Trophoblast cell (in vitro differentiated cells and primary cell): ENCODE measurements at regions not wholly inside any gene's neighbourhood (a gene's known extent, or its start where the extent isn't known, plus 50 kb on each side); places are given as distances from the start of the nearest gene placed in this dataset.

ENCODE experiments used
- DNase-seq, 2 donors: peaks; one replicate each; pipeline ENCODE4 v3.0.0-alpha.2; 2016
- H2AFZ ChIP-seq: 2 replicates; pipeline ENCODE4 v1.6.1; 2013; ENCODE audit warnings: low read length, moderate library complexity, mild to moderate bottlenecking; ENCODE audit not compliant: insufficient read depth, poor library complexity
- H2AK5ac ChIP-seq: 2 replicates; pipeline ENCODE4 v1.6.1; 2013; ENCODE audit warnings: mild to moderate bottlenecking, low read length
- H2BK120ac ChIP-seq: 2 replicates; pipeline ENCODE4 v1.6.1; 2013; ENCODE audit warnings: low read length, mild to moderate bottlenecking, moderate library complexity; ENCODE audit not compliant: insufficient read depth, poor library complexity
- H2BK12ac ChIP-seq: 2 replicates; pipeline ENCODE4 v1.6.1; 2013; ENCODE audit warnings: mild to moderate bottlenecking, low read length, moderate library complexity
- H2BK5ac ChIP-seq: 2 replicates; pipeline ENCODE4 v1.6.1; 2013; ENCODE audit warnings: low read length, low read depth, moderate library complexity, mild to moderate bottlenecking; ENCODE audit not compliant: poor library complexity
- H3K14ac ChIP-seq: 2 replicates; pipeline ENCODE4 v1.6.1; 2013; ENCODE audit warnings: mild to moderate bottlenecking, low read length
- H3K18ac ChIP-seq: 2 replicates; pipeline ENCODE4 v1.6.1; 2013; ENCODE audit warnings: mild to moderate bottlenecking, low read length
- H3K23ac ChIP-seq: 2 replicates; pipeline ENCODE4 v1.6.1; 2013; ENCODE audit warnings: low read length
- H3K27ac ChIP-seq: 2 replicates; pipeline ENCODE4 v1.5.1; 2013; ENCODE audit warnings: low read depth, mild to moderate bottlenecking, inconsistent platforms, low read length, moderate library complexity
- H3K27me3 ChIP-seq: 2 replicates; pipeline ENCODE4 v1.6.1; 2013; ENCODE audit warnings: inconsistent platforms, mild to moderate bottlenecking, low read length, moderate library complexity; ENCODE audit not compliant: insufficient read depth
- H3K36me3 ChIP-seq, 2 experiments: 1 replicate in 1 of 2; 2 replicates in 1 of 2; pipeline ENCODE4 v1.6.1; 2013; ENCODE audit warnings: low read length in 2 of 2, mild to moderate bottlenecking in 2 of 2, moderate library complexity in 1 of 2; ENCODE audit not compliant: insufficient read depth in 2 of 2, control insufficient read depth in 1 of 2
- H3K4ac ChIP-seq: 2 replicates; pipeline ENCODE4 v1.6.1; 2013; ENCODE audit warnings: low read depth, mild to moderate bottlenecking, low read length, moderate library complexity
- H3K4me1 ChIP-seq, 2 experiments: 1 replicate in 1 of 2; 2 replicates in 1 of 2; pipeline ENCODE4 v1.6.1; 2013; ENCODE audit warnings: low read length in 2 of 2, mild to moderate bottlenecking in 2 of 2, moderate library complexity in 1 of 2; ENCODE audit not compliant: insufficient read depth in 2 of 2, control insufficient read depth in 1 of 2
- H3K4me2 ChIP-seq: 2 replicates; pipeline ENCODE4 v1.6.1; 2013; ENCODE audit warnings: inconsistent platforms, mild to moderate bottlenecking, low read length, moderate library complexity
- H3K4me3 ChIP-seq: 2 replicates; pipeline ENCODE4 v1.5.1; 2013; ENCODE audit warnings: mild to moderate bottlenecking, low read depth, low read length, inconsistent platforms
- H3K79me1 ChIP-seq: one replicate; pipeline ENCODE4 v1.6.1; 2013; ENCODE audit warnings: low read length
- H3K79me2 ChIP-seq: 2 replicates; pipeline ENCODE4 v1.6.1; 2013; ENCODE audit warnings: low read length, mild to moderate bottlenecking; ENCODE audit not compliant: control insufficient read depth, insufficient read depth, poor library complexity
- H3K9ac ChIP-seq: 2 replicates; pipeline ENCODE4 v1.6.1; 2013; ENCODE audit warnings: mild to moderate bottlenecking, low read length
- H3K9me3 ChIP-seq: 2 replicates; pipeline ENCODE4 v1.6.1; 2013; ENCODE audit warnings: low read depth, mild to moderate bottlenecking, control low read depth, inconsistent platforms, low read length; ENCODE audit not compliant: insufficient read depth
- H4K12ac ChIP-seq: 2 replicates; pipeline ENCODE4 v1.6.1; 2013; ENCODE audit warnings: low read depth, mild to moderate bottlenecking, low read length, moderate library complexity
- H4K8ac ChIP-seq: 2 replicates; pipeline ENCODE4 v1.6.1; 2013; ENCODE audit warnings: low read depth, mild to moderate bottlenecking, low read length, moderate library complexity
- H4K91ac ChIP-seq: one replicate; pipeline ENCODE4 v1.6.1; 2013; ENCODE audit warnings: low read depth, mild to moderate bottlenecking, low read length, moderate library complexity
- WGBS: extraction: QIAGEN DNeasy Blood & Tissue Kit; methylation state at CpG from one replicate; pipeline ENCODE4 v1.1.7; 2013; ENCODE audit warnings: missing lambda C conversion rate; ENCODE audit not compliant: insufficient read length, insufficient coverage; ENCODE audit errors: extremely low coverage; 5-methylcytosine and 5-hydroxymethylcytosine counted together

- H3K4me2 ChIP-seq, result no peak overlapping the region
- H2BK12ac ChIP-seq, result no peak overlapping the region
- H3K14ac ChIP-seq, result no peak overlapping the region
- WGBS, result no CpG with 5 or more reads among the region's 2 CpGs
- H3K79me2 ChIP-seq, result no peaks in the 10 kb centered on the region
- no peak overlapping the region for H3K9ac ChIP-seq
- no peaks in the 10 kb centered on the region for H3K79me1 ChIP-seq
- no peak overlapping the region for H4K91ac ChIP-seq
- no peak overlapping the region for H2AK5ac ChIP-seq
- H3K36me3 ChIP-seq, result no peaks in the 10 kb centered on the region
- no peak overlapping the region for H3K4ac ChIP-seq
- no peaks in the 10 kb centered on the region for H3K27me3 ChIP-seq
- no peak overlapping the region for H2AFZ ChIP-seq
- no peak overlapping the region for H3K27ac ChIP-seq
- no peak overlapping the region for H4K8ac ChIP-seq
- H3K23ac ChIP-seq, result no peak overlapping the region
- H3K4me3 ChIP-seq, result no peak overlapping the region
- no peaks in the 10 kb centered on the region for H3K4me1 ChIP-seq
- H3K18ac ChIP-seq, result no peak overlapping the region
- H4K12ac ChIP-seq, result no peak overlapping the region
- H2BK120ac ChIP-seq, result no peak overlapping the region
- H2BK5ac ChIP-seq, result no peak overlapping the region
- no peaks in the 10 kb centered on the region for H3K9me3 ChIP-seq
- DNase-seq, result no peak
Observed at GRCh38 chr3:95887114-95887513, 927.3 kb upstream of the EPHA6 start.

- no CpG with 5 or more reads among the region's 2 CpGs for WGBS
Observed at GRCh38 chr3:95894820-95895219, 919.6 kb upstream of the EPHA6 start.

GRCh38 chr3:95899494-95899893 lies 914.9 kb upstream of the EPHA6 start:
- DNase-seq, result no peak

More at GRCh38 chr3:95894820-95895219, 919.6 kb upstream of the EPHA6 start:
- no peak overlapping the region for H2BK120ac ChIP-seq
- no peak overlapping the region for H3K9ac ChIP-seq
- H3K27me3 ChIP-seq, result no peaks in the 10 kb centered on the region
- no peak overlapping the region for H3K4me3 ChIP-seq
- H3K4me1 ChIP-seq, result no peaks in the 10 kb centered on the region
- H2BK12ac ChIP-seq, result no peak overlapping the region
- H2AFZ ChIP-seq, result no peak overlapping the region
- H3K9me3 ChIP-seq, result no peaks in the 10 kb centered on the region
- no peak overlapping the region for H4K12ac ChIP-seq
- no peak overlapping the region for H2AK5ac ChIP-seq
- H3K4me2 ChIP-seq, result no peak overlapping the region
- no peak overlapping the region for H3K4ac ChIP-seq
- no peak overlapping the region for H2BK5ac ChIP-seq
- no peak for DNase-seq
- no peak overlapping the region for H3K18ac ChIP-seq
- no peaks in the 10 kb centered on the region for H3K36me3 ChIP-seq
- H4K91ac ChIP-seq, result no peak overlapping the region
- H4K8ac ChIP-seq, result no peak overlapping the region
- H3K79me2 ChIP-seq, result no peaks in the 10 kb centered on the region
- no peaks in the 10 kb centered on the region for H3K79me1 ChIP-seq
- H3K23ac ChIP-seq, result no peak overlapping the region
- no peak overlapping the region for H3K14ac ChIP-seq
- H3K27ac ChIP-seq, result no peak overlapping the region

GRCh38 chr3:95899911-95900310 lies 914.5 kb upstream of the EPHA6 start:
- H3K79me2 ChIP-seq, result no peaks in the 10 kb centered on the region
- H3K14ac ChIP-seq, result no peak overlapping the region
- H4K12ac ChIP-seq, result no peak overlapping the region
- no peaks in the 10 kb centered on the region for H3K9me3 ChIP-seq
- no CpG with 5 or more reads among the region's 2 CpGs for WGBS
- no peak overlapping the region for H2BK5ac ChIP-seq
- no peak overlapping the region for H3K4ac ChIP-seq
- H3K23ac ChIP-seq, result no peak overlapping the region
- H3K4me2 ChIP-seq, result no peak overlapping the region
- H4K91ac ChIP-seq, result no peak overlapping the region
- H4K8ac ChIP-seq, result no peak overlapping the region
- H3K4me1 ChIP-seq, result no peaks in the 10 kb centered on the region
- H3K4me3 ChIP-seq, result no peak overlapping the region
- H3K18ac ChIP-seq, result no peak overlapping the region
- no peak overlapping the region for H3K27ac ChIP-seq
- DNase-seq, result no peak
- H3K36me3 ChIP-seq, result no peaks in the 10 kb centered on the region
- no peaks in the 10 kb centered on the region for H3K27me3 ChIP-seq
- H2BK120ac ChIP-seq, result no peak overlapping the region
- no peaks in the 10 kb centered on the region for H3K79me1 ChIP-seq
- H2AK5ac ChIP-seq, result no peak overlapping the region
- H3K9ac ChIP-seq, result no peak overlapping the region
- H2BK12ac ChIP-seq, result no peak overlapping the region
- no peak overlapping the region for H2AFZ ChIP-seq

More at GRCh38 chr3:95899494-95899893, 914.9 kb upstream of the EPHA6 start:
- Histone ChIP-seq H3K79me2 (no peaks in the 10 kb centered on the region), H2BK120ac (no peak overlapping the region), H4K8ac (no peak overlapping the region), H3K14ac (no peak overlapping the region), H3K18ac (no peak overlapping the region), H3K9ac (no peak overlapping the region), H4K12ac (no peak overlapping the region), H2AK5ac (no peak overlapping the region), H3K27me3 (no peaks in the 10 kb centered on the region), H2AFZ (no peak overlapping the region), H3K79me1 (no peaks in the 10 kb centered on the region), H3K4ac (no peak overlapping the region), H4K91ac (no peak overlapping the region), H2BK5ac (no peak overlapping the region), H3K4me2 (no peak overlapping the region), H3K27ac (no peak overlapping the region), H3K36me3 (no peaks in the 10 kb centered on the region), H3K4me3 (no peak overlapping the region), H3K4me1 (no peaks in the 10 kb centered on the region), H3K9me3 (no peaks in the 10 kb centered on the region), H2BK12ac (no peak overlapping the region), H3K23ac (no peak overlapping the region)
- WGBS, result no CpG with 5 or more reads among the region's 2 CpGs
